ENCODE measurements at regions not wholly inside any gene's neighbourhood (a gene's known extent, or its start where the extent isn't known, plus 50 kb on each side); places are given as distances from the start of the nearest gene placed in this dataset.
"Not testable (repeated sequence)": the region's sequence is repeated elsewhere in the genome, so short reads cannot be mapped to it uniquely, and the experiment has no call there.

DNA sequence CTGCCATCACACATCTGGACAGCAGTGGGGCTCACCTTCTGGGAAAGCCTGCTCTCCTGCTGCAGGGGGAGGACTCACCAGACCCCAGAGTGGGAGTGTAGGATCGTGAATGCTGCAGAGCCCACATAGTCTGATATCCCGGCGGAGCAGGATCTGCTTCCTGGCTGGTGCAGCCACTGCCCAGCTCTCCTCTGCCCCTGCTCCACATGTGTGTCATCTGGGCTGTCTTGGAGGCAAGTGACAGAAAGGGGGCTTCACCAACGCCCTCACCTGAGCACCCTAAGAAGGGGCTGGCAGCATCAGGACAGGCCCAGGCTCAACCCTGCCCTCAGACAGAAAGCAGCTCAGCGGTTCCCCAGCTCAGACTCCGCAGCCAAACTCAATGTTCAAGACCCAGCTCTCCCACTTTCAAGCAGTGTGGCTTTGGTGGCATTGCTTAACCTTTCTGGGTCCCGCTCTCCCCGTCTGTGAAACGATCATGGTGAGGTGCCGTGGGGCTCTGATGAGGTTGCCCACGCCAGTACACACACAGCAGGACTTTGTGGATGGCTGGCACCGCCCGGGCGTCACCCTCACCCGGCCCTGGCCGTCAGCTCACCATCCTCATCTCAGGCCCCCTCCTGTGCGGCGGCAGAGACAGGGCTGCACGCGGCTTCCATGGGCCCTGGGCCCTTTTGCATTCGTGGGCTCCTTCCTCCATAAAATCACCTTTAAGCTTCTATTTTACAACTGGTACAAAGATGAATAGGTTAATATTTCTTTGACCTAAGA is 91.0 kb upstream of the SFSWAP start:
- H3K27ac ChIP-seq = no peak overlapping the region
- no peak for TF ChIP-seq ZFX (IDR thresholded peaks at IDR 0.05)
- TF ChIP-seq, protein P1, sequence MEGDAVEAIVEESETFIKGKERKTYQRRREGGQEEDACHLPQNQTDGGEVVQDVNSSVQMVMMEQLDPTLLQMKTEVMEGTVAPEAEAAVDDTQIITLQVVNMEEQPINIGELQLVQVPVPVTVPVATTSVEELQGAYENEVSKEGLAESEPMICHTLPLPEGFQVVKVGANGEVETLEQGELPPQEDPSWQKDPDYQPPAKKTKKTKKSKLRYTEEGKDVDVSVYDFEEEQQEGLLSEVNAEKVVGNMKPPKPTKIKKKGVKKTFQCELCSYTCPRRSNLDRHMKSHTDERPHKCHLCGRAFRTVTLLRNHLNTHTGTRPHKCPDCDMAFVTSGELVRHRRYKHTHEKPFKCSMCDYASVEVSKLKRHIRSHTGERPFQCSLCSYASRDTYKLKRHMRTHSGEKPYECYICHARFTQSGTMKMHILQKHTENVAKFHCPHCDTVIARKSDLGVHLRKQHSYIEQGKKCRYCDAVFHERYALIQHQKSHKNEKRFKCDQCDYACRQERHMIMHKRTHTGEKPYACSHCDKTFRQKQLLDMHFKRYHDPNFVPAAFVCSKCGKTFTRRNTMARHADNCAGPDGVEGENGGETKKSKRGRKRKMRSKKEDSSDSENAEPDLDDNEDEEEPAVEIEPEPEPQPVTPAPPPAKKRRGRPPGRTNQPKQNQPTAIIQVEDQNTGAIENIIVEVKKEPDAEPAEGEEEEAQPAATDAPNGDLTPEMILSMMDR (conservative IDR thresholded peaks at IDR 0.05) = no peak

DNA sequence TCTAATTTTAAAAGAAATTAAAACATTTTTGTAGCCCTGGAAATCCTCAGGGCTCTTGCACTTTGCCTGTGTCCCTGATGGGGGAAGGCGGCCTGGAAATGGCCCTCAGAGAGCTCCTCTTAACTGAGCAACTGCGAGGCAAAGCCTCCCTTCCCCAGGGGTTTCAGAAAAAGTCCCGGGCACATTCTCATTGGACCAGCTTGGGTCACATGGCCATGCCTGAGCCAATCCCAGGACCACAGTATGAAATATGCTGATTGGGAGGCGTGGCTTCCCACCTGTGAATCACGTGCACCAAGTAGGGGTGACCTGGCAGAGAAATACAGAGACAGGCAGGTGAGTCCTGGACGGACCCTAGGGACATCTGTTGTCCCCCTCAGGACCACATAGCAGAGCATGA is 90.4 kb upstream of the SFSWAP start:
- H3K27ac ChIP-seq = no peak overlapping the region
- no peak for TF ChIP-seq ZFX (IDR thresholded peaks at IDR 0.05)
- TF ChIP-seq, protein P1 (conservative IDR thresholded peaks at IDR 0.05) = no peak

DNA sequence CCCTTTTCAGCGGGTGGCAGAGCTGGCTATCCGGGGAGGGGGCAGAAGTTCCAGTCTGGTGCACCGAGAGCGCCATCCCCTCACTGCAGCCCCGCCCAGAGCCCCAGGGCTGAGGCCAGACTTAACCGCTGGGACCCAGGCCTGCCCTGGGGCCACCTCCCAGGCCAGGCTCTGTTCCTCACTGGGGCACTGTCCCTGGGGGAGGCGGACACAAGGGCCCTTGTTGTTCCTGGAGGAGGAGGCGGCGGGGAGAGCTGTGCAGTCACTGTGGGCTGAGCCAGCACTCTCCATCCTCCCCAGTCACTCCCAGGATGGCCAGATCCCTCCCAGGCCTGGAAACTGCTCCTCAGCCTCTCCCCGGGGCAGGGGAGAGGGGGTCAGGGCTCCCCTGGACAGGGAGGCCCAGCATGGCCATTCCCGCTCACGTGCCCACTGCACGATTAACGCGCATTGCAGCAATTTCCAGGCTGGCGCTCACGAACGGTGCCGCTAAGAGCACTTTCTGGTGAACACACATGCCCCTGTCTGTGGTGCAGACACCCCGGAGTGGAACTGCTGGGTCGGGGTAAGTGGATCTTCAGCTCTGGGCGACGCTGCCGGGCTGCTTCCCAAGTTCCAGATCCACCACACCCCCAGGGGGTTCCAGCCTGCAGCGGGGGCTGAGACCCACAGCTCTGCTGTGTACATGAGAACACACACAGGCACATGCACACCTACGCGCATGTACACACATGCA is 89.8 kb upstream of the SFSWAP start:
- TF ChIP-seq ZFX (IDR thresholded peaks at IDR 0.05) = no peak
- TF ChIP-seq, protein P1 (conservative IDR thresholded peaks at IDR 0.05) = no peak
- H3K27ac ChIP-seq = no peak overlapping the region

DNA sequence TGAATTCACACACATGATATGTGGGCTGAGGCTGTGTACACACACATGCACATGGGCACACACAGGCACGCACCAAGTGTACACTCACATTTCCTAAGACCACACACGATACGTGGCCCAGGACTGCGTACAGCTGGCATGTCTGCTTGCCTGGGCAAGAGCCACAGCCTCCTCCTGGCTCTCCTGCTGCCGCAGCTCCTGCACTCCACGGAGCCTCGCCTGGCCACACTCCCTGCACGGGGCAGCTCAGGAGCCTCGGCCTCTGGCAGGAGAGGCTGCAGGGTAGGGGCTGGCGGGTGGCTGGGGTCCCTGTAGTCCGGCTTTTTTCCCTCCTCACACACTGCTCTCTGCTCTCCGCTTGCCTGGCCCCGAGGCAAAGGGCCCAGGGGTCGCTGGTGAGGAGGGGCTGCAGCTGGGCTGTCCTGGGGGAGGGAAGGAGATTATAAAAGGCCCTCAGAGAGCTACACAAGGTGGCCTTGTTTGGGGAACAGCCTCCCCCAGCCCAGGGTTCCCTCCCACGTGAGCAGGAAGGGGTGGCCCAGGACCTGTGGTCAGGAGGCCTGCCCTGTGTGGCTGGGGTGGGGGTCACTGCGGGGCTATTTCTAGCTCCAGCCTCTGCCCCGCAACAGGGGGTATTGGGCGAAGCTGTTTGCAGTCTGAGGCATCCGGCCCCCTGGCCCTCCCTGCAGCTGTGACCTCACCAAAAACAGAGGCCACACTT is 89.0 kb upstream of the SFSWAP start:
- H3K27ac ChIP-seq = no peak overlapping the region
- TF ChIP-seq ZFX (IDR thresholded peaks at IDR 0.05) = no peak
- TF ChIP-seq, protein P1 (conservative IDR thresholded peaks at IDR 0.05) = no peak

DNA sequence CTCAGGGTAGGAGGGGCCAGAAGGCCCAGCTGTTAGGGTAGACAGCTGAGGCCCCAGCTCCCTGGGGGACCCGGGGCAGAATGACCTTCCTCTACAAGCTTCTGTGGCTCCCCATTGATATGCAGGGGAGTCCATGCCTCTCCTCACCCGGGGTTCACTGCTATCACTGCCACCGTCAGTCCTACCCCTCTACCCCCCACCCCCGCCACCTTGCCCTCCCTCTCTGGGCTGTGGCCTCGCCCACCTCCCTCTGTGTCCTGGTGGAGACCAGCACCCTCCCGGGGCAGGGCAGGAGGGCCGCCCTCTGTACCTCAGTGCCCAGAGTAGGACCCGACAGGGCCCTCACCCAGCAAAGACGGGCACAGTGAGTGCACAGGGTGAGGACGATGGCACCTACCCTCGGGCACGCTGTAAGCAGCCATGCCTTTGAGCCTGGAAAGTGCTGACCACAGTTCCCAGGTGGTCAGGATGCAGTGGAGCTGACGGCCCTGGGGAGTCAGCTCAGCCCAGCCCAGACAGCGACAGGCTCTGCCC is 88.4 kb upstream of the SFSWAP start:
- H3K27ac ChIP-seq = no peak overlapping the region
- no peak for TF ChIP-seq ZFX (IDR thresholded peaks at IDR 0.05)
- TF ChIP-seq, protein P1 (conservative IDR thresholded peaks at IDR 0.05) = no peak

DNA sequence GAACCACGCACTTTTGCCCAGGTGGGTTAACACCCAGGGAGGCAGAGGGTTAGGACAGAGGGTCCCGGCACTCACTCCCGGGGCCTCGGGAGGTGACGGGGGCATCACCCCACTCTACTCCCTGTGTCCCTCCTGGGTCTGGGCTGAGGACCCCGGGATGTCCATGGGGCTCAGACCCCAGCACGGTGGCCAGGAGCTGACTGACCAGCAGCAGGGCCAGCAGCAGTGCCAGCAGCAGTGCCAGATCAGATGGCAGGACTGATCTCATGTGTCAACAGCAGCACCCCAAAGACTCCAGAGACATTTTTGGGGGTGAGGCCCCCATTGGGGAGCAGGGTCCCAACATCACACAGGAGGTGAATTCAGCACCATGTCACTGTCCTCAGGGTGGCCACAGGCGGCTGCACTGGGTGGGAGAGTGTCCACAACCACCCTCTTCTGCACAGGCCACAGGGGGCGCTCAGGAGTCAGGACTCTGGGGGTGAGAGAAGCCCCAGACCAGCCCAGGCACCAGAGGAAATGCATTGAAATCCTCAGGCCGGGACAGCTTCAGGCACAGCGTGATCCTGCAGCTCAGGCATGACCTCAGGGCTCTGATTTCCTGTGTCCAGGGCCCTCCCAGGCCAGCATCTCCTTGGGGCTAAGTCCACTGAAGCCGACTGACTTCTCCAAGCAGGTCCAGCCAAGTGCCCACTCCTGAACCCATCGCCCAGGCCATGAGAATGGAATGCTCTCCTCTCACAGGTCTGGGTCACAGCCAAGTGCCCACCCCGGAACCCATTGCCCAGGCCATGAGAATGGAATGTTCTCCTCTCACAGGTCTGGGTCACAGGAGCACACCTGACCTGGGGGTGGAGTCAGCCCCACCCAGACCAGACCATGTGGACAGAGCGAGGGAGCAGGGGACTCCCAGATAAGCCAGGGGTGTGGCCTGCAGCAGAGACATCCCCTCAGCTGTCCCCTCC is 87.2 kb upstream of the SFSWAP start:
- H3K27ac ChIP-seq = not testable (repeated sequence)

DNA sequence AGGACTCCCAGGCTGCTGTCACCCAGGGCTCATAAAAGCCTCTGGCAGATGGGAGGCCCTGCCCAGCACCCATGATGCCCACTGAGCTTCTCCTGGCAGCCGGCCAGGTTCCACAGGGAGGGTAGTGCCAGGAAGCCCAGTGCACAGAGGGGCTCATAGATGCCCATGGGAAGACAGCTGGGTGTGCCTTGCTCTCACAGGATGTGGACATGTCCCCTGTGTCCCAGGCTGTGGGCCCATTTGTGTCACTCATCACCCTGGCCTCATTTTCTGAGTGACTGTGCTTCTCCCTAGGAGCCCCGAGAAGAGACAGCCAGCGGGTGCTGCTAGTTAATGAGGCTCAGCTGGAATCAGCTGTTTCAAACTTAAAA is 86.5 kb upstream of the SFSWAP start:
- not testable (repeated sequence) for H3K27ac ChIP-seq

DNA sequence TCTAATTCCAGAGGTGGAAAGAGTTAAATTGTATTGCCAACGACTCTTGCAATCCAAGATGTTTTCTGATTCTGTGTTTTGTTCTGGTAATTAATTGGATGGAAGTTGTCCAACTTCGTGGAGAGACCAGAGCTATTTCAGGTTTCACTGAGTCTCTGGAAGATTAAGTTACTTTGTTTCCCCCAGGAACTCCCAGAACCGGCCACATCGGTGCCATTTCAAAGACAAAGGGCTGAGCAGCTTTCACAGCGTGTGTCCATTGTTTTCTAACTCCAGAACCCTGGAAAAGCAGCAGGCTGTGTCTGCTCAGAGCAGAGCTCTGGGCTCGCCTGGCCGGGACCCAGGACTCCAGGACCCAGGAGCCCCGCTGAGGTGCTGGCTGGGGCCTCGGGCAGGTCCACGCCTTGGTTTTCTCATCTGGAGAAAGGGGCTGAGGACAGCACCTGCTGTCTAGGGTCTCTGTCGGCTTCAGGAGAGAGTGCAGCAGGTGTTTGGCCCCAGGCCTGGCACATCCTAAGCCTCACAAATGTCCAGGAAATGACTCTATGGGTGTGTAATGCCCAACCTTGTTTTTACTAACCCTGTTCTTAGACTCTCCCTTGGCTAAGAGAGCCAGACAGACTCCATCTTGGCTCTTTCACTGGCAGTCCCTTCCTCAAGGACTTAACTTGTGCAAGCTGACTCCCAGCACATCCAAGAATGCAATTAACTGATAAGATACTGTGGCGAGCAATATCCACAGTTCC is 86.0 kb upstream of the SFSWAP start:
- not testable (repeated sequence) for H3K27ac ChIP-seq

DNA sequence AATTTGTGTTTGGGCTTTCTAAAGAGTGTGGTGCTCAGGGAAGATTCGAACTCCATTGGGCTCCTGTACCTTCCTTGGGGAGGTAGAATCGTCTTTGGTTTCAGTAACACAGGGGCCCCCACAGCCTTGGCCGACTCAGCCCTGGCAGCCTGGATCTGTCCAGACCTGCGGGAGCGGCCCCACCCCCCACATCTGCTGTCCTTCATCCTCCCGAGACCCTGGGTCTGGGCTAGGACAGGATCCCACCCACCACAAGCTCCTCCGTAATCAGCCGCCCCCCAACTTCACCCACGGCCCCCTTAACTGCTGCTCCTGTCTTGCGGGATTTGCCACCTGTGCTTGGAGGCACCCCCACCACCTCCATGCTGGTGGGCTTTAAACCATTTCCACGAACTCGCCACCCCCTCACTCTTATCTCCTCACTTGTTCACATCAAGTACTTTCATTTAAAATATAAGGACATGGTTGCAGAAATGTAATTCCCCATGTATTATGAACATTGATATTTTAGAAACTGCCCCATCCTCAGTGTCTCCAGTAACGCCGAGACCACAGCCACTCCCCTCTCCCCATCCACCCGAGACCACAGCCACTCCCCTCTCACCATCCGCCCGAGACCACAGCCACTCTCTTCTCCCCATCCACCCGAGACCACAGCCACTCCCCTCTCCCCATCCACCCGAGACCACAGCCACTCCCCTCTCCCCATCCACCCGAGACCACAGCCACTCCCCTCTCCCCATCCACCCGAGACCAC is 84.7 kb upstream of the SFSWAP start:
- not testable (repeated sequence) for H3K27ac ChIP-seq

DNA sequence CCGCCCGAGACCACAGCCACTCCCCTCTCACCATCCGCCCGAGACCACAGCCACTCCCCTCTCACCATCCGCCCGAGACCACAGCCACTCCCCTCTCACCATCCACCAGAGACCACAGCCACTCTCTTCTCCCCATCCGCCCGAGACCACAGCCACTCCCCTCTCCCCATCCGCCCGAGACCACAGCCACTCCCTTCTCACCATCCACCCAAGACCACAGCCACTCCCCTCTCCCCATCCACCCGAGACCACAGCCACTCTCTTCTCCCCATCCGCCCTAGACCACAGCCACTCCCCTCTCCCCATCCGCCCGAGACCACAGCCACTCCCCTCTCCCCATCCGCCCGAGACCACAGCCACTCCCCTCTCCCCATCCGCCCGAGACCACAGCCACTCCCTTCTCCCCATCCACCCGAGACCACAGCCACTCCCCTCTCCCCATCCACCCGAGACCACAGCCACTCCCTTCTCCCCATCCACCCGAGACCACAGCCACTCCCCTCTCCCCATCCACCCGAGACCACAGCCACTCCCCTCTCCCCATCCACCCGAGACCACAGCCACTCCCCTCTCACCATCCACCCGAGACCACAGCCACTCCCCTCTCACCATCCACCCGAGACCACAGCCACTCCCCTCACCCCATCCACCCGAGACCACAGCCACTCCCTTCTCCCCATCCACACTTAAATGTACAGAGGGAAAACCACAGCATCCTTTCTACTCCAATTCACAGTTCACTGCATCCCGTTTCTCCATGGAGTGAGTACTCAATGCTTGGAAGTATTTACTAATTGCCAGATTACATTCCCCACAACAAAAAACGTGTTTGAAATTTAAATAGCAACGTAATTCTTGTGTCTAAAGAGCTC is 83.5 kb upstream of the SFSWAP start:
- H3K27ac ChIP-seq = not testable (repeated sequence)
